Activated CD8-positive, alpha-beta T cell treated with anti-CD3 and anti-CD28 coated beads for 36 hours (primary cell): ENCODE measurements at regions not wholly inside any gene's neighbourhood (a gene's known extent, or its start where the extent isn't known, plus 50 kb on each side); places are given as distances from the start of the nearest gene placed in this dataset.
A peak's percentile ranks its signal among the peaks of the same experiment; 100 is the strongest.

Experiments used
- ATAC-seq: fragments of 200-7000 bp; cut with Tn5 transposase; one replicate; pipeline ENCODE4 v1.10.0; 2021; ENCODE audit warnings: mild to moderate bottlenecking, moderate library complexity
- CTCF ChIA-PET: fragments of 350-600 bp; sonication (Branson Sonifier 250); formaldehyde crosslinking; loops from one replicate; lab custom pipeline; 2021; ENCODE audit warnings: antibody characterized with exemption; lab: Charles Lee
- POLR2A ChIA-PET: fragments of 350-600 bp; sonication (Branson Sonifier 250); formaldehyde crosslinking; loops from one replicate; lab custom pipeline; 2021; ENCODE audit warnings: antibody characterized with exemption; lab: Charles Lee
- DNase-seq: peaks from one replicate; pipeline ENCODE4 v3.0.0-alpha.2; 2020
- H3K27ac Mint-ChIP-seq: one replicate; pipeline ENCODE4 v1.8.0; 2021; ENCODE audit warnings: mild to moderate bottlenecking, mixed read lengths
- H3K27me3 Mint-ChIP-seq: one replicate; pipeline ENCODE4 v1.8.0; 2021; ENCODE audit warnings: mixed read lengths
- H3K36me3 Mint-ChIP-seq: one replicate; pipeline ENCODE4 v1.8.0; 2021; ENCODE audit warnings: low read depth, mixed read lengths
- H3K4me1 Mint-ChIP-seq: one replicate; pipeline ENCODE4 v1.8.0; 2021; ENCODE audit warnings: low read depth, mixed read lengths
- H3K4me3 Mint-ChIP-seq: one replicate; pipeline ENCODE4 v1.8.0; 2021; ENCODE audit warnings: mild to moderate bottlenecking, moderate library complexity, mixed read lengths
- H3K9me3 Mint-ChIP-seq: one replicate; pipeline ENCODE4 v1.8.0; 2021; ENCODE audit warnings: mixed read lengths
- intact Hi-C: fragments of 100-400 bp; cut with micrococcal nuclease; formaldehyde crosslinking; loops from one replicate; pipeline ENCODE4 v1.10.0; 2022
- TF ChIP-seq, protein P1 (sequence below): fragments of 200-600 bp; IDR thresholded peaks from one replicate; pipeline ENCODE4 v1.8.0; 2022; ENCODE audit warnings: antibody characterized with exemption, mild to moderate bottlenecking

DNA sequence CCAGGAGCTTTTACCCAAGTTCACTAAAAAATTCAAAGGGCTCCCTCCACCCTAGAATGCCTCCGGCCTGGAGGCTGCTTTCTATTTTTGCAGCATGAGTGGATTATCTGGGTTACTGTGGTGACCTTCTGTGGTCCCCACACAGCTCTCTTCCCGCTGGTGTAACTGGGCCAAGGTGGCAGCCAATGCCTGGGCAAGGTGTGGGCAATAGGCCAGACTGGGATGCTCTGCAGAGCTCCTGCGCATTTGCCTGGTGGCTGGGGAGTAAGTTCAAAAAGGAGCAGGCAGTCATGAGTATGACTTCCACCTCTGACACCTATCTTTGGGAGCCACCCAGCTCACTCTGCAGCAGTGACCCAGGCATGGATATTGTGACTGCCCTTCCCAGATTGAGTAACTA, 130.5 kb upstream of the SPRED2 start:
- ATAC-seq = no peak
- no peaks in the 10 kb centered on the region for H3K36me3 Mint-ChIP-seq
- TF ChIP-seq, protein P1, sequence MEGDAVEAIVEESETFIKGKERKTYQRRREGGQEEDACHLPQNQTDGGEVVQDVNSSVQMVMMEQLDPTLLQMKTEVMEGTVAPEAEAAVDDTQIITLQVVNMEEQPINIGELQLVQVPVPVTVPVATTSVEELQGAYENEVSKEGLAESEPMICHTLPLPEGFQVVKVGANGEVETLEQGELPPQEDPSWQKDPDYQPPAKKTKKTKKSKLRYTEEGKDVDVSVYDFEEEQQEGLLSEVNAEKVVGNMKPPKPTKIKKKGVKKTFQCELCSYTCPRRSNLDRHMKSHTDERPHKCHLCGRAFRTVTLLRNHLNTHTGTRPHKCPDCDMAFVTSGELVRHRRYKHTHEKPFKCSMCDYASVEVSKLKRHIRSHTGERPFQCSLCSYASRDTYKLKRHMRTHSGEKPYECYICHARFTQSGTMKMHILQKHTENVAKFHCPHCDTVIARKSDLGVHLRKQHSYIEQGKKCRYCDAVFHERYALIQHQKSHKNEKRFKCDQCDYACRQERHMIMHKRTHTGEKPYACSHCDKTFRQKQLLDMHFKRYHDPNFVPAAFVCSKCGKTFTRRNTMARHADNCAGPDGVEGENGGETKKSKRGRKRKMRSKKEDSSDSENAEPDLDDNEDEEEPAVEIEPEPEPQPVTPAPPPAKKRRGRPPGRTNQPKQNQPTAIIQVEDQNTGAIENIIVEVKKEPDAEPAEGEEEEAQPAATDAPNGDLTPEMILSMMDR = no peak
- CTCF ChIA-PET = no interaction called here
- no peaks in the 10 kb centered on the region for H3K4me1 Mint-ChIP-seq
- POLR2A ChIA-PET = no interaction called here
- no peak for DNase-seq
- H3K9me3 Mint-ChIP-seq = no peaks in the 10 kb centered on the region
- H3K4me3 Mint-ChIP-seq = no peak overlapping the region
- intact Hi-C loops = loop anchor here (10.0 kb wide), 1 partner anchor 638 kb away; no protein-coding TSS in a partner anchor
- no peaks in the 10 kb centered on the region for H3K27me3 Mint-ChIP-seq
- H3K27ac Mint-ChIP-seq = no peak overlapping the region

DNA sequence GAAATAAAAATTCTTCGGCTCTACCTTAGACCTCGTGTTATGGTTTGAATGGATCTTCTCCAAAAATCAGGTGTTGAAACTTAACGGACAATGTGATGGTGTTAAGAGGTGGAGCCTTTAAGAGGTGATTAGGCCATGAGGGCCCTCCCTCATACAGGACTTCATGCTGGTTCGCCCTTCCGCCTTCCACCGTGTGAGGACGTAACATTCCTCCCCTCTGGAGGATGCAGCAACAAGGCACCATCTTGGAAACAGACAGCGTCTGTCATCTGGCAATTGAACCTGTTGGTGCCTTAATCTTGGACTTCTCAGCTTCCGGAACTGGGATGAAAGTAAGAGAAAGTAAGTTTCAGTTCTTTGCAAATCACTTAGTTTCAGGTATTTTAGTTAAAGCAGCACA, 126.3 kb upstream of the SPRED2 start:
- TF ChIP-seq, protein P1 = no peak
- H3K9me3 Mint-ChIP-seq = no peaks in the 10 kb centered on the region
- ATAC-seq (no peak), DNase-seq (no peak)
- H3K27me3 Mint-ChIP-seq = peaks cover 8% of the 10 kb centered on the region
- H3K27ac Mint-ChIP-seq = no peak overlapping the region
- H3K4me1 Mint-ChIP-seq = peaks cover 11% of the 10 kb centered on the region
- CTCF ChIA-PET = no interaction called here
- intact Hi-C loops = loop anchor here (10.0 kb wide), 1 partner anchor 504 kb away; the partner anchor contains the start of gene CEP68
- POLR2A ChIA-PET = no interaction called here
- no peaks in the 10 kb centered on the region for H3K36me3 Mint-ChIP-seq
- H3K4me3 Mint-ChIP-seq = no peak overlapping the region

DNA sequence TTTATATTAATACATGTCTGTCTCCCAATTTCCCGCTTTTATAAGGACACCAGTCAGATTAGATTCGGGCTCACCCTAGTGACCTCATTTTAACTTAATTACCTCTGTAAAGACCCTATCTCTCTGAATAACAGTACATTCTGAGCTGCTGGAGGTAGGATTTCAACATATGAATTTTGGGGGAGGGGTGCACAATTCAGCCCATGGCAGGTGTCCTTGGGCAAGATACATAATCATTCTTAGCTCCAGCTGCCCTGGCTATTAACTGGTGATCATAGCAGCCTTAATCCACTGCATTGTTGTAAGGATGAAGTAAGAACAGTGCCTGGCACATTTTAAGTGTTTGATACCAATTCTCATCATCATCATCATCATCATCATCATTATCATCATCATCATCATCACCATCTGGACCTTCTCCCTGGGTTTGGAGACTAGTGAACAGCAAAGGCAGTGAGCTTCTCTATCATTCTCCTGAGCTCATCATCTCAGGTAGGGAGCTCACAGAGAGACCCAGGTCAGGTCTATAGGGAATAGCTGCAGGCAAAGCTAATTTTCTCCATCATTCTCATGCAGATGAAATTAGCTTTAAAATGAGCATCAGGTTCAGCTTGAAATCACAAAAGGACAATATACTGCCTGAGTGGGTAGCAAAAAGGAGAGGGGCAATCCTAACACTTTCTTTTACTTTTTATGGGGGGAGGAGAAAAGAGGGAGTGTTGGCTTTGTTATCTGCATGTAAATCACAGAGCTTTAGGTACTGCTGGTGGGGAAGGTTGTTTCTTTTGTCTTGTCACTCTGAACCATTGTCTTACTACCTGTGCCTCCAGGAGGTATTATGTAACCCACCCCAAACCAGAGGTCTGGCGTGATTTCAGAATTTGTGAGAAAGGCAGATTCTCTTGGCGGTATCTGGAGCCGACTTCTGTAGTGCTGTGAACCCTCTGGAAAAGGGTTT, 125.5 kb upstream of the SPRED2 start:
- Mint-ChIP-seq H3K9me3 (no peaks in the 10 kb centered on the region), H3K27me3 (peaks cover 10% of the 10 kb centered on the region), H3K4me3 (no peak overlapping the region), H3K27ac (no peak overlapping the region), H3K36me3 (no peaks in the 10 kb centered on the region), H3K4me1 (peaks cover 14% of the 10 kb centered on the region)
- ChIA-PET CTCF (interaction anchor here (0.8 to 1.7 kb wide), 4 partner anchors 15 to 293 kb away, joined by 3 to 4 read pairs (median 3); no protein-coding TSS in a partner anchor), POLR2A (interaction anchor here (0.6 kb wide), 1 partner anchor 387 kb away, joined by 5 read pairs; no protein-coding TSS in a partner anchor)
- TF ChIP-seq, protein P1 = no peak
- intact Hi-C loops = loop anchor here (10.0 kb wide), 1 partner anchor 503 kb away; the partner anchor contains the start of gene CEP68
- no peak for ATAC-seq
- no peak for DNase-seq

DNA sequence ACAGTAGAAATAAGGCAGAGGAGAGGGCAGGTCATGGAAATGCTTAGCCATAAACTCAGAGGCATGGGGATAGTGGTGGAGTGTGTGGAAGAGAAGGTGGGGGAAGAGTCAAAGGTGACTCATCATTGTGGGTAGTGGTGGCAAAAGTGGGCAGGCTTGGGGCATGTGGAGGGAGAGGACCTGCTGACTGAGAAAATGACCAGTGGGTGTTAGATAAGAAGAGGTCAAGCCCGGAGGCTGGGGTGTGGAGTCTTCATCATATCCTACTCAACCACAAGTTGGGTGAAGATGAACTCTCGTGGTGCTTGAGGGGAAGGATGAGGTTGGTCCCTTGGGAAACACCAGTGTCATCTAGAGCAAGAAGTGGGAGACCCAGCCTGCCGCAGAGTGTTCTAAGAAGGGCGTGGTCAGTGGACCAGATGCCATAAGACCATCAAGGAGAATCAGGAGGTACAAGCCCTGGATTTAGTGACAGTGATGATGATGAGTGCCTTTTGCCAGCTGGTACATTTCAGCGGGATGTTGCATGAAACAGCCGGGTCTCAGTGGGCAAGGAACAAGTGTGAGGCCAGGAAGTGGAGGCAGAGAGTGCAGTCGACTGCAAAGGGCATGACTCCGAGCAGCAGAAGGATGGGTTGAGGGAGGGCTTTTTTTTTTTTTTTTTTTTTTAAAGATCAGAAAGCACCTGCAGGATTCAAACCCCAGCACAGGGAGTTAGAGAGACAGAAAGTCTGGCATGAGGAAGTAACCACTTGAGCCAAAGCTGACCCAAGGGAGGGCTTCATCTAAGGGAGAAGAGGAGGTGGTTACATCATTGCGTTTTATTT, 122.6 kb upstream of the SPRED2 start:
- Mint-ChIP-seq H3K27me3 (peaks cover 10% of the 10 kb centered on the region), H3K4me1 (peaks cover 14% of the 10 kb centered on the region), H3K9me3 (no peaks in the 10 kb centered on the region), H3K36me3 (no peaks in the 10 kb centered on the region), H3K27ac (no peak overlapping the region), H3K4me3 (no peak overlapping the region)
- ATAC-seq (peak; percentile 63), DNase-seq (peak; percentile 35)
- TF ChIP-seq, protein P1 = no peak
- intact Hi-C loops = loop anchor here (5.0 to 10.0 kb wide), 3 partner anchors 173 to 500 kb away; partner anchors contain the start of gene CEP68
- POLR2A ChIA-PET = interaction anchor here (0.6 kb wide), 1 partner anchor 23 kb away, joined by 3 read pairs; no protein-coding TSS in a partner anchor
- CTCF ChIA-PET = interaction anchor here (0.8 kb wide), 1 partner anchor 50 kb away, joined by 3 read pairs; no protein-coding TSS in a partner anchor
